GM12865 (cell line): ENCODE measurements at regions not wholly inside any gene's neighbourhood (a gene's known extent, or its start where the extent isn't known, plus 50 kb on each side); places are given as distances from the start of the nearest gene placed in this dataset.

Experiments used
- DNase-seq: peaks from one replicate; pipeline ENCODE4 v3.0.0; 2010; ENCODE audit warnings: low read depth
- H3K4me3 ChIP-seq: 2 replicates; pipeline ENCODE4 v1.5.1; 2011; ENCODE audit warnings: mild to moderate bottlenecking, low read depth, low read length, control low read depth
- CTCF ChIP-seq: IDR thresholded peaks from 2 replicates; pipeline ENCODE4 v1.5.1; 2011; ENCODE audit warnings: low read length, control low read depth, low read depth, inconsistent platforms; ENCODE audit not compliant: insufficient read depth; ENCODE audit errors: missing control alignments

- no peak for TF ChIP-seq CTCF
- no peak for DNase-seq
- no peak overlapping the region for H3K4me3 ChIP-seq
These were observed 905.7 kb upstream of the TENM4 start for GRCh38 chr11:80346353-80347059.

- no peak for TF ChIP-seq CTCF
- no peak for DNase-seq
- no peak overlapping the region for H3K4me3 ChIP-seq
These were observed 902.6 kb upstream of the TENM4 start for GRCh38 chr11:80343436-80343835.

GRCh38 chr11:80338231-80338630, 897.4 kb upstream of the TENM4 start:
- H3K4me3 ChIP-seq = no peak overlapping the region
- DNase-seq = no peak
- TF ChIP-seq CTCF = no peak

GRCh38 chr11:80331694-80332093, 890.9 kb upstream of the TENM4 start:
- DNase-seq = no peak
- H3K4me3 ChIP-seq = no peak overlapping the region
- no peak for TF ChIP-seq CTCF

- no peak for TF ChIP-seq CTCF
- no peak overlapping the region for H3K4me3 ChIP-seq
- DNase-seq = no peak
These were observed 889.4 kb upstream of the TENM4 start for GRCh38 chr11:80330264-80330663.

GRCh38 chr11:80328774-80329173, 887.9 kb upstream of the TENM4 start:
- DNase-seq = no peak
- H3K4me3 ChIP-seq = no peak overlapping the region
- no peak for TF ChIP-seq CTCF
